Body of pancreas (tissue), 4 donors: ENCODE measurements at regions not wholly inside any gene's neighbourhood (a gene's known extent, or its start where the extent isn't known, plus 50 kb on each side); places are given as distances from the start of the nearest gene placed in this dataset.

Experiments
- ATAC-seq: fragments of 150-250 bp; one replicate; pipeline ENCODE4 v1.9.1; 2016
- DNase-seq, 4 donors: peaks; one replicate each; pipeline ENCODE4 v3.0.0-alpha.2; 2019
- H3K27ac ChIP-seq, 4 donors: fragments of 200-600 bp; sonication (generic); 1 replicate in 3 of 4; 2 replicates in 1 of 4; pipeline versions ENCODE4 v1.5.1 to v1.6.1; 2016 to 2019; ENCODE audit warnings: mild to moderate bottlenecking in 1 of 4, mixed read lengths in 1 of 4, moderate library complexity in 1 of 4
- H3K27me3 ChIP-seq, 2 donors: fragments of 200-600 bp; sonication (generic); one replicate each; pipeline ENCODE4 v1.6.0; 2016; ENCODE audit warnings: mild to moderate bottlenecking in 1 of 2
- H3K36me3 ChIP-seq, 2 donors: fragments of 200-600 bp; sonication (generic); replicated peaks in 1 of 2; 2 replicates each; pipeline ENCODE4 v1.5.1; 2016; ENCODE audit warnings: low read depth in 2 of 2; ENCODE audit not compliant: insufficient read depth in 1 of 2
- H3K4me1 ChIP-seq: fragments of 200-600 bp; sonication (generic); one replicate; pipeline ENCODE4 v1.6.0; 2016
- H3K4me3 ChIP-seq, 2 donors: fragments of 200-600 bp; sonication (generic); 1 replicate in 1 of 2; 2 replicates in 1 of 2; pipeline ENCODE4 v1.5.1; 2016 to 2019
- H3K9me3 ChIP-seq, 3 donors: fragments of 200-600 bp; sonication (generic); 1 replicate in 2 of 3; 2 replicates in 1 of 3; pipeline ENCODE4 v1.5.1; 2016
- POLR2A ChIP-seq, 3 donors: fragments of 450-650 bp; IDR thresholded peaks; one replicate each; pipeline ENCODE4 v1.6.1; 2016; ENCODE audit warnings: antibody characterized with exemption in 3 of 3, mild to moderate bottlenecking in 2 of 3
- WGBS, 2 donors: methylation state at CpG; one replicate each; pipeline ENCODE4 v1.1.5; 2017; 5-methylcytosine and 5-hydroxymethylcytosine counted together
- intact Hi-C: fragments of 100-400 bp; cut with DNase I; formaldehyde crosslinking; loops from one replicate; pipeline ENCODE4 v1.15.1; 2023
- TF ChIP-seq, protein P1 (sequence below), 7 experiments: fragments of 450-650 bp in 4 of 7; fragments of 200-600 bp in 3 of 7; sonication (generic) in 3 of 7; IDR thresholded peaks; one replicate each; pipeline ENCODE4 v1.5.1; 2016 to 2019; ENCODE audit warnings: antibody characterized with exemption in 7 of 7

DNA sequence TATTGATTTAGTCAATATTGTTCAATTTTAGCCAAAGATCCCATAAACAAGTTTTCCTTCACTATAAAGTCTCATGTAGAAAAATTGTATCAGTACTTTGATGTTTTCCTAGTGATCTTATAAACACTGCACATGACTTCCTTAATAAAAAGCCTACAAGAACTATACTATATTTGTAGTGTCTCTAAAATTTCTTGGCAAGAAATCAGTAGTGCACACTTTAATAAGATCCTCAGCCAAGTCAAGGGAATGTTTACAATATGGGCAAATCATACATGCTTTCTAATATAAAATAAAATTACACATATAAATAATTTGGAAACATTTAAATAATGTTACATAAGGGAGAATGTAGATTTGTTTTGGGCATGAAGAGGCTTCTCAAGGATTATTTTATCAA, 203.0 kb upstream of the CCDC179 start:
- intact Hi-C loops, result no loop called here
- H3K4me3 ChIP-seq, result no peak overlapping the region
- no peaks in the 10 kb centered on the region for H3K9me3 ChIP-seq
- ATAC-seq, result no peak
- no peak for DNase-seq
- TF ChIP-seq, protein P1, sequence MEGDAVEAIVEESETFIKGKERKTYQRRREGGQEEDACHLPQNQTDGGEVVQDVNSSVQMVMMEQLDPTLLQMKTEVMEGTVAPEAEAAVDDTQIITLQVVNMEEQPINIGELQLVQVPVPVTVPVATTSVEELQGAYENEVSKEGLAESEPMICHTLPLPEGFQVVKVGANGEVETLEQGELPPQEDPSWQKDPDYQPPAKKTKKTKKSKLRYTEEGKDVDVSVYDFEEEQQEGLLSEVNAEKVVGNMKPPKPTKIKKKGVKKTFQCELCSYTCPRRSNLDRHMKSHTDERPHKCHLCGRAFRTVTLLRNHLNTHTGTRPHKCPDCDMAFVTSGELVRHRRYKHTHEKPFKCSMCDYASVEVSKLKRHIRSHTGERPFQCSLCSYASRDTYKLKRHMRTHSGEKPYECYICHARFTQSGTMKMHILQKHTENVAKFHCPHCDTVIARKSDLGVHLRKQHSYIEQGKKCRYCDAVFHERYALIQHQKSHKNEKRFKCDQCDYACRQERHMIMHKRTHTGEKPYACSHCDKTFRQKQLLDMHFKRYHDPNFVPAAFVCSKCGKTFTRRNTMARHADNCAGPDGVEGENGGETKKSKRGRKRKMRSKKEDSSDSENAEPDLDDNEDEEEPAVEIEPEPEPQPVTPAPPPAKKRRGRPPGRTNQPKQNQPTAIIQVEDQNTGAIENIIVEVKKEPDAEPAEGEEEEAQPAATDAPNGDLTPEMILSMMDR (IDR thresholded peaks at IDR 0.05), result no peak
- TF ChIP-seq POLR2A (IDR thresholded peaks at IDR 0.05), result no peak
- no peaks in the 10 kb centered on the region for H3K36me3 ChIP-seq
- no peaks in the 10 kb centered on the region for H3K27me3 ChIP-seq
- no peaks in the 10 kb centered on the region for H3K4me1 ChIP-seq
- no peak overlapping the region for H3K27ac ChIP-seq

- Histone ChIP-seq H3K9me3 (no peaks in the 10 kb centered on the region), H3K27ac (no peak overlapping the region), H3K4me1 (no peaks in the 10 kb centered on the region), H3K4me3 (no peak overlapping the region), H3K27me3 (no peaks in the 10 kb centered on the region), H3K36me3 (no peaks in the 10 kb centered on the region)
- DNase-seq (no peak), ATAC-seq (no peak)
- no peak for TF ChIP-seq POLR2A (IDR thresholded peaks at IDR 0.05)
- TF ChIP-seq, protein P1 (IDR thresholded peaks at IDR 0.05), result no peak
- WGBS, 2 donors, result 57 to 59% methylated on average over 5 of the region's 5 CpGs
- intact Hi-C loops, result no loop called here
Observed at GRCh38 chr11:23078289-23078971, 218.2 kb upstream of the CCDC179 start.

- intact Hi-C loops, result no loop called here
- Histone ChIP-seq H3K4me1 (no peaks in the 10 kb centered on the region), H3K27ac (no peak overlapping the region), H3K36me3 (no peaks in the 10 kb centered on the region), H3K9me3 (no peaks in the 10 kb centered on the region), H3K27me3 (no peaks in the 10 kb centered on the region), H3K4me3 (no peak overlapping the region)
- ATAC-seq, result no peak
- no peak for TF ChIP-seq POLR2A (IDR thresholded peaks at IDR 0.05)
- TF ChIP-seq, protein P1 (IDR thresholded peaks at IDR 0.05), result no peak
- 52 to 54% methylated on average over 3 of the region's 3 CpGs for WGBS, 2 donors
- no peak for DNase-seq
Observed at GRCh38 chr11:23079382-23079813, 219.1 kb upstream of the CCDC179 start.

DNA sequence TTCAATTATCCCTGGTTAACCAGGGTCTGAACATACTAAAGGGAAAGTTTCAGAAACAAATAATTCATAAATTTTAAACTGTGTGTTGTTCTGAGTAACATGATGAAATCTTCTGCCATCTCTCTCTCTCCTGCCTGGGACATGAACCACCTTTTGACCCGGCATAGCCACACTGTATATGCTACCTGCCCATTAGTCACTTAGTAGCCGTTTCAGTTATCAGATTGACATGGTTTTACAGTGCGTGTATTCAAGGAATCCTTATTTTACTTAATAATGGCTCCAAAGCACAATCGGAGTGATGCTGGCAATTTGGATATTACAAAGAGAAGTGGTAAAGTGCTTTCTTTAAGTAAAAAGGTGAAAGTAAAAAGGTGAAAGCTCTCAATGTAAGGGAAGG, 227.1 kb upstream of the CCDC179 start:
- intact Hi-C loops, result no loop called here
- ATAC-seq (no peak), DNase-seq (no peak)
- H3K4me3 ChIP-seq, result no peak overlapping the region
- no peaks in the 10 kb centered on the region for H3K9me3 ChIP-seq
- 74 to 76% methylated on average over 4 of the region's 4 CpGs for WGBS, 2 donors
- TF ChIP-seq, protein P1 (IDR thresholded peaks at IDR 0.05), result no peak
- no peak for TF ChIP-seq POLR2A (IDR thresholded peaks at IDR 0.05)
- H3K4me1 ChIP-seq, result no peaks in the 10 kb centered on the region
- H3K27me3 ChIP-seq, result no peaks in the 10 kb centered on the region
- no peaks in the 10 kb centered on the region for H3K36me3 ChIP-seq
- H3K27ac ChIP-seq, result no peak overlapping the region

GRCh38 chr11:23090659-23091058, 230.4 kb upstream of the CCDC179 start:
- DNase-seq, result no peak
- Histone ChIP-seq H3K27me3 (no peaks in the 10 kb centered on the region), H3K9me3 (no peaks in the 10 kb centered on the region), H3K4me1 (no peaks in the 10 kb centered on the region), H3K36me3 (no peaks in the 10 kb centered on the region), H3K4me3 (no peak overlapping the region), H3K27ac (no peak overlapping the region)
- no peak for ATAC-seq
- 85 to 90% methylated on average over 2 of the region's 2 CpGs for WGBS, 2 donors
- no peak for TF ChIP-seq POLR2A (IDR thresholded peaks at IDR 0.05)
- TF ChIP-seq, protein P1 (IDR thresholded peaks at IDR 0.05), result no peak
- intact Hi-C loops, result no loop called here
